ENCODE measurements at regions not wholly inside any gene's neighbourhood (a gene's known extent, or its start where the extent isn't known, plus 50 kb on each side); places are given as distances from the start of the nearest gene placed in this dataset.

- TF ChIP-seq, protein P1, sequence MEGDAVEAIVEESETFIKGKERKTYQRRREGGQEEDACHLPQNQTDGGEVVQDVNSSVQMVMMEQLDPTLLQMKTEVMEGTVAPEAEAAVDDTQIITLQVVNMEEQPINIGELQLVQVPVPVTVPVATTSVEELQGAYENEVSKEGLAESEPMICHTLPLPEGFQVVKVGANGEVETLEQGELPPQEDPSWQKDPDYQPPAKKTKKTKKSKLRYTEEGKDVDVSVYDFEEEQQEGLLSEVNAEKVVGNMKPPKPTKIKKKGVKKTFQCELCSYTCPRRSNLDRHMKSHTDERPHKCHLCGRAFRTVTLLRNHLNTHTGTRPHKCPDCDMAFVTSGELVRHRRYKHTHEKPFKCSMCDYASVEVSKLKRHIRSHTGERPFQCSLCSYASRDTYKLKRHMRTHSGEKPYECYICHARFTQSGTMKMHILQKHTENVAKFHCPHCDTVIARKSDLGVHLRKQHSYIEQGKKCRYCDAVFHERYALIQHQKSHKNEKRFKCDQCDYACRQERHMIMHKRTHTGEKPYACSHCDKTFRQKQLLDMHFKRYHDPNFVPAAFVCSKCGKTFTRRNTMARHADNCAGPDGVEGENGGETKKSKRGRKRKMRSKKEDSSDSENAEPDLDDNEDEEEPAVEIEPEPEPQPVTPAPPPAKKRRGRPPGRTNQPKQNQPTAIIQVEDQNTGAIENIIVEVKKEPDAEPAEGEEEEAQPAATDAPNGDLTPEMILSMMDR (IDR thresholded peaks at IDR 0.05), result no peak
- no peak for TF ChIP-seq POLR2A (IDR thresholded peaks at IDR 0.05)
- TF ChIP-seq POLR2AphosphoS5 (IDR thresholded peaks at IDR 0.05), result no peak
- TF ChIP-seq EP300 (IDR thresholded peaks at IDR 0.05), result no peak
These were observed 171.2 kb downstream of the CCDC59 start for GRCh38 chr12:82187011-82187410.

Data from upper lobe of left lung (tissue), 4 donors.